GM20431 (cell line): ENCODE measurements at regions not wholly inside any gene's neighbourhood (a gene's known extent, or its start where the extent isn't known, plus 50 kb on each side); places are given as distances from the start of the nearest gene placed in this dataset.

Source experiments
- in situ Hi-C: fragments of 300-500 bp; cut with MseI, MboI; formaldehyde crosslinking; loops from one replicate; pipeline ENCODE4 v1.15.0; 2020; ENCODE audit warnings: low sequenced_read_pairs; ENCODE audit not compliant: unreplicated experiment

DNA sequence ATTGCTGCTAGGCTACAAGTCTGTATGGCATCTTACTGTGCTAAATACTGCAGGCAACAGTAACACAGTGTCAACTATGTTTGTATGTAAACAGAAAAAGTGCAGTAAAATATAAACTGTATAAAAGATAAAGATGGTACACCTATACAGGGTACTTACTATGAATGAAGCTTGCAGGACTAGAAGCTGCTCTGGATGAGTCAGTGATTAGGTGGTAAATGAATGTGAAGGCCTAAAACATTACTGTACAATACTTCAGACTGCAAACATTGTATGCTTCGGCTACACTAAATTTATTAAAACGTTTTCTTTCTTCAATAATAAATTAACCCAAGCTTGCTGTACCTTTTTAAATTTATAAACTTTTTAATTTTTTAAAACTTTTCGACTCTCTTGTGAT, 97.1 kb downstream of the HLX start:
- in situ Hi-C loops: no loop called here

DNA sequence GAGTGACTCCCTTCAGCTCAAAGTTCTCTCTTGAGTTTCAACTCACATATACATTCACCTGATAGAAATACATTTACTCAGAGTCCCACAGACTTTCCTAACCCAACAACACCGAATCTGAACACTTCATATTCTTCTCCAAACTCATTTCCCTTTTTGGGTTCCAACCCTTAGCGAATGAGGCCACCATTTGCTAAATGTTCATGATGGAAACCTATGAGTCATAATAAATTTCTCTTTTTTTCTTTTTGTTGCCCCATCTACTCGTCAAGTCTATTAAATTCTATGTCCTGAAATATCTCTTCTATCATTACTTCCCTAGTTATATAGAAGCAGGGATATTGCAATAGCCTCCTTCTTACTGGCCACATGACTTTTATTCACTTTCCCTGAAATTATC, 100.1 kb downstream of the HLX start:
- in situ Hi-C loops: no loop called here

- in situ Hi-C loops: no loop called here
Measured at GRCh38 chr1:220982686-220983085, 103.4 kb downstream of the HLX start.

DNA sequence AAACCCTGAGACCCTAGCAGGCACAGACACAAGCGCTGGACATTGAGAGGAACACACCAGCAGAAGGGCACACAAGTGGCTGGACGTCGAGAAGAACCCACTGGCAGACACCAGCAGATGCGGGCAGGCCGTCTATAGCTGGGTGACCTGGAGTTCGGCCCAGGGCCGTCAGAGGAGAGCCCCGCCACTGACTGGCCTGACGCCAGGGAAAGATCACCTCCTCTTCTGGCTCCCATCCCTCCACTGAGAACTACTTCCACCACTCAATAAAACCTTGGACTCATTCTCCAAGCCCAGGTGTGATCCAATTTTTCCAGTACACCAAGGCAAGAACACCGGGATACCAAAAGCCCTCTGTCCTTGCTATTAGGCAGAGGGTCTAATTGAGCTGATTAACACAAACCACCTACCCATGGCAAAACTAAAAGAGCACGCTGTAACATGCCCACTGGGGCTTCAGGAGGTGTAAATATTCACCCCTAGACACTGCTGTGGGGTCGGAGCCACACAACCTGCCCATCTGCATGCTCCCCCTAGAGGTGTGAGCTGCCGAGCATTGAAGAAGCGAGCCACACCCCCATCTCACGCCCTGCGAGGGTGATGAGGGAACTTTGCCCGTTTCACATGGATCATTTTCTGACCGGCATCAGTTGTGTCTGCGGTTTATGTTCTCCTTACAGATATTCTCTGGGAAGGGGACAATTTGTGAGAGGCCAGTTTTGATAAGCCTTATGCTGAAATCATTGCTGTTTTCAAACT, 104.8 kb downstream of the HLX start:
- in situ Hi-C loops: no loop called here

DNA sequence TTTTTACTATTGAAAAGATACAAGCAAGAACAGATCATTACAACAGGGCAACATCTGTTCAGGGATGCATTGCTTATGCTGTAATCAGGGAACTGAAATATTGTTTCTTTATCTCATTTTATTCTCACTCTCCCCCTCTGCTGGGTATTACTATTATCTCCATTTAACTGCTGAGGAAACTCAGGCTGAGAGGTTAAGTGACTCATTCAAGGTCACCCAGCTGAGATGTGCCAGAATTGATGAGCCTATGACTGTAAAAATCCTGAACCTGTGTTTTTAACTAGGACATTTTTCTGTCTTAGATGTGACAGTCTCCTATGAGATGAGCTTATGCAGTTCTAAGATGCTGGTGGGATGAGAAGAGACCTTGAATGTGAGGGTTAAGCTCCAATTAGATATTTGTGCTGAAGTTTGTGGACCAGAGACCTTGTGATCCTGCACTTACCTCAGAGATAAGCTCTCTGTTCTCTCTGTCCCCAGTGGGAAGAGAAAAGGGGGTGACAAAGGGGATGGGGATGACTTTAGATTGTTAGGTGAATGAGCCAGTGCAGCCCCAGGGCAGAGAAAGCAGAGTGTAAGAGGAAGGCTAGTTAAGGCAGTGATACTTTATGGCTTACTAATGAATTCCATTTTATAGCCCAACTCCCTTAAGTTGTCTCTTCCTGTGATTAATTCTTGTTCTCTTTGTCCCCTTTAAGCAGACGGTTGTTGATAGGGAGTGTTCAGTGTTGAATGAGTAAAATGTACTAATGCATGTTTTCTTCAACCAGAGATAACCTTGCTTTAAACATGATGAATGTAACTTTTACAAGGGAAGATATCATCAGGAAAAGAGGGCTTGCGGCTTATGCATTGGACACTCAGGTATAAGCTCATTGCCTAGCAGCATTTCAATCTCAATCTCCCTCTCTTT, 111.4 kb downstream of the HLX start:
- in situ Hi-C loops: no loop called here

DNA sequence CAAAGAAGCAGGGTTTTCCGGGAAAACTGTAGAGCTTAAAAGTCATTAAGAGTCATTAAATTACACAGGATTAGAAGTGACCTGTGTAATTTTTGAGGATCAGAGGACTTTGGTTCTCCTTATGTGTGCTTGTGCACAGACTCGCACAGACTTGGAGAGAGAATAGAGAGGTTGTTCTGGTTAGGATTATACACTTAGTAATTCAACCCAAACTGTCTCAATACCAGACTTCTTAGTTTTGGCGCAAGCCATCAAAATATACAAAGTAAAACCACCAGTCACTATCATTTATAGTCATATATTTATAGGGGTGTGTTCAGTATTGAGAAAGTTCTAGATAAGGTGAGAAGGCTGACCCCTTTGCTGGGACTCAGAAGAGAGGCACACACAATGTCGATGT, 112.3 kb downstream of the HLX start:
- in situ Hi-C loops: no loop called here

DNA sequence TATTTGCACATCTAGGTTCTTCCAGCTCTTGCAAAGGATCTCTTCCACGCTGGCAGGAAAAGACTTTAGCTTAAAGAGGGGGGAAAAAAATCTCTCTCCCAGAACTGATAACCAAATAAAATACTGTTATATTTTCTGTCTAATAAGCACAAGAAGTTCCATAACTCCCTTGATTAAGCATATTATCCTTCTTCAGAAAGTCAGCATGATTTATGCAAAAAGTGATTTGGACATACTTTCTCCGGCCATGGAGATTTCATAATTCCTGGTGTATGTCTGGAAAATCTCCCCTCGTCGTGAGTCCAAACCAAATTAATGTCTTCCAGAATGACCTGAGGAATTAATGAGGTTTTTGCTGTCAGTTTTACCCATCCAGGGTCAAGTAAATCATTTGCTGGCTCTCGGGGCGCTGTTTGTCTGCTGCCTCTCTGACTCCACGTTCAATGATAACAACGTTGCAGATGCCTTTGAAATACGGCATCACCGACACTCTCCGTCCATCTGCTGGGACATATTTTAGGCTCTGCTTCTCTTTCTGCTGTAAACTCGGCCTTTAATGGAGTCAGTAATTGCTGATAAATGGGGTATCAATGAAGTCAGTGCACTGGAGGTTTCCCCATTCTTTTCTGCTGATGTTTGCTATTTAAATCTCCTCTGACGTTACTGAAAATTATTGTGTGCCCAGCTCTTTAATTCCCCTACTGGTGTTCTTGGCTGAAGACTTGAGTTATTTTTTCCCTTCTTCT, 112.9 kb downstream of the HLX start:
- in situ Hi-C loops: no loop called here

DNA sequence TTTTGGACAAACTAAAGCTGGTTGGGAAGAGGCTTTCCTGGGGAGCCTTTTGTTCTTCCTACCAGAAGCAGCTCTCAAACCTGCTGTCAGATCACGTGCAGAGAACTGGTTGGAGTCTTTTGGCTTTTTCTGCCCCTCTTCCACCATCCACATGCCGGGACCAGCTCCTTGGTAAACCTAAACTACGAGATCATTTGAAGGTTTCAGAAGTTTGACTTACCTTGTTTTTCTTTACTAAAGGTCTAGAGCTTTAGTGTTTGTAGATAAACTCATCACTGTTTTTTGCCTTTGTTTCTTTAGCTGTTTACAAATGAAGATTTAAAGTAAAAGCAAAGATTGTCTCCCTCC, 113.4 kb downstream of the HLX start:
- in situ Hi-C loops: no loop called here

DNA sequence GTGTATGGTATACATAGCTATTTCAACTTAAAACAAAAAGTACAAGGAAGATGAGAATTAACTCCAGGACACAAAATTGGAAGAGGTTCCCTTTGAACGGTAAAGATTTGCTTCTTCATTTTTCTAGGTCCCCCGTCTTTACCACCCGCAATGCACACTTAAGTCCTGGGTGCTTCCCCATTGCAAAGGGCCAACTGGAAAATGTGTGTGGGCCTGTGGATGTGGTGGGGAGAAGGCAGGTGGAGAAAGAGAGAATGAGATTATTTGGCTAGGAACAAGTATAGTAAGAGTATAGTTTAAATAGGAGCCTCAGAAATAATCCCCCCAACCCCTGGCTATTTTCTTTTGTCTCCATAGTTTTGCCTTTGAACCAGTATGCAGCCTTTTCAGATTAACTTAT, 115.4 kb downstream of the HLX start:
- in situ Hi-C loops: no loop called here

DNA sequence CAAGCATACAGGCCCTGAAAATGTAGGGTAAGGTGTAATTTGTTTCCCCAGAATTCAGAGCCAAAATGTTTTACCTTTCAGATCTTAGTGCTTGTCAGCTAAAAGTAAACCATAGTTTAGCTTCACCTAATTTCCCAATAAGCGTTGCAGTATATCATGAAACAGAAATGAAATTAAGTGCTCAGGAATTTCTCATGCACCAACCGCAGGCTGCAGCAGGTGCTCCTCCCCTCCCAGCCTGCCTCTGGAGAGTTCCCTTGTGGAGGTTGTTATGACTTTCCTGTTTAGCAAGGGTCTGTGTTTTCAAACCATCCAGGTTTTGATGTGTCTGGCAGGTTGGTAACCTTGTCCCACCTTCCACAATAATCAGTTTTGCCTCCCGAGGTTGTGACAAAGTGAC, 118.5 kb downstream of the HLX start:
- in situ Hi-C loops: no loop called here

GRCh38 chr1:220999872-221000863, 120.9 kb downstream of the HLX start:
- in situ Hi-C loops: no loop called here

- in situ Hi-C loops: no loop called here
Measured at GRCh38 chr1:221001167-221001566, 121.9 kb downstream of the HLX start.

DNA sequence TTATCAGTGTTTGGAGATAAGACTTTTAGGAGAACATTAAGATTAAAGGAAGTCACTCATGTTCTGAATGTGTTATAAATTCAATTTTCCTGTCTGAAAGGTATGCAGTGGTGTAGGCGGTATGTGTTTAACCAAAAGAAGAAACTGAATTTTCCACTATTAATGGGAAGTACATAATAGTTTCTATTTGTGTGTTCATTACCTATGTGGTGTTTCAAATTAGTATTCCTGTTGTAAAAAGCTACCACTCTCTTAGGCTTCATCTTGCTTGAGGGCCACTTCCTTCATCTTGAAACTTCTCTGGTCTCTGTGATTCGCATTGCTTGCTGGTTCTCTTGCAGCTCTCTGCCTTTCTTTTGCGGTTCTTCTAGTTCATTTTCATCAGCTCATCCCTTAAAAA, 123.4 kb downstream of the HLX start:
- in situ Hi-C loops: no loop called here

DNA sequence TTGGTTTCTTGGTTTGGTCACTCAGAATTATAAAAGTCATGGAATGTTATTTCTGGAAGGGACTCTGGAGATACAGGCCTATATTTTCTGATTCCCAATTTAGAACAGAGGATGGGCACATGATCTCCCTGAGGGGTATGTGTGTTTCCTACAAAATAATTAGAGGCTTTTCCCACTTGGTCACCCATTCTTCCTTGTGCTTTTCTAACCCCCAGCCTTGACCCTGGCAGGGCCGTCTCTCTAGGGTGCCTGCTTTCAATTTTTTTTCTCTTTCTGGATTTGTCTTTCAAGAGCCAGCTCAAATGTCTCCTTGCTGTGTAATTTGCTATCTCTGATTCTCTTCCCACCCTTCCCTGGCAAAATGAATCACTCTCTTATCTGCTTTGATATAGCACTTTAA, 131.9 kb downstream of the HLX start:
- in situ Hi-C loops: no loop called here

DNA sequence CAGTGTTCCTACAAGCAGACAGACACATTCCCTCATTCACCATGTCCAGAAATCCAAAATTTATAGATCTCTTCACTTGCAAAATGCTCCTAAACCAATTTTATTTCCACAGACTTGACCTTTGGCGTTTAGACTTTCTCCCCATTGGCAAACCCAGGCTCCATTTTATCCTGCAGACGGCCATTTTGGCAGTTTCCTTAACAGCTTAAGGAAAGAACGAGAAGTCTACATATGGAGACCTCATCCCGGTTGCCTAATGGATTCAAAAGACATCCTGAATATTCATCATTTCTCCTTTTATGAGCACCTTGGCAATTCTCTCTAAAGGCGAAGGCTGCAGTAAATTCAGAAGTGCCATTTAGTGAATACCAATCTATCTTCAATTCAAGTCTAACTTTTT, 132.9 kb downstream of the HLX start:
- in situ Hi-C loops: no loop called here

- in situ Hi-C loops: no loop called here
Measured at GRCh38 chr1:221013691-221014660, 134.7 kb downstream of the HLX start.

DNA sequence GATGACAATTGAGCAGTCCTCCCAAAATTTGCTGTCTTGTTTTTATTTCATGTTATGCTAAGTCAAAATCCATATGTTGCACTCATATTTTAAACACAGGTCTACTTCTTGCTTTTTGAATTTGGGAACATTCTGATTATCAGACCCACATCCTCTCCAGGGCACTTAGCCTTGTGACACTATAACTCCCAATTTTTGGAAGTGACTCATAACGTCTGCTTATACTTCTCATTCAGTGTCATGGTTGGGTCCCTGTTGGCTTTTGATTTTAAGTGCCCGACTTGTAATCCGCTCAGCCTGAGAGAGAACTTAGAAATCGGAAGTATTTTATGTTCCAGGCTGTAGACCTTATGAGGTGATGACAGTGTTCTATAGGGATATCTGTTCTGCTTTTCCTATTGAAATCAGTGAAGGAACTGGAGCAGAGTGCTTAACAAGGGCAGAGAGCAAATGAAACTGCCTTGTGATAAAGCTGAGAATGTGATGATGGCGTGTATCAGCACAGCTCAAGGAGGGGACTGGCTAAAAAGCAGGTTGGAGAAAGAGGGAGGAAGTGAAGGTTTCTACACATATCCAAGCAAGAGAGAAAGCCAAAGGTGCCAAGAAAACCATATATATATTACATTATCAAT, 136.0 kb downstream of the HLX start:
- in situ Hi-C loops: no loop called here

DNA sequence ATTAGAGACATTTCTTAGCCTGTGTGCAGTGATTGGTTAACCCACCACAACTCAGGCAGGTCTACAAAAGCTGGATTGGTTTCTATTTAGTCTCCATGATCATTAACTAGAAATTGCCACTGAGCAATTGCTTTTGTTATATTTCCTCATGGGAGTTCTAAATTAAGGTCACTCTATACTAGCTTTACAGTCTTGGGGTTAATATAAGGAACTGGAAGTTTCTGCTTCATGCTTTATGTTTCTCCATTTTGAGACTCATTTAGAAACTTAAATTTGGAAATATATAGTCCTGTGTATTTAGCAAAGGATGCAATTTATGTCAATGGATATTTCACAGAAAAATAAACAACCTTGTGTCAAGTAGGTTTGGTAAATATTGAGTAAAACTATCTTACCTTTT, 137.5 kb downstream of the HLX start:
- in situ Hi-C loops: no loop called here
